PC-9 (cell line): ENCODE measurements at regions not wholly inside any gene's neighbourhood (a gene's known extent, or its start where the extent isn't known, plus 50 kb on each side); places are given as distances from the start of the nearest gene placed in this dataset.

ENCODE experiments used
- BruUV-seq: library from RNA; stranded (reverse); fragments of 400-500 nt; replicated peaks from 2 replicates; lab custom pipeline; 2021; lab: Mats Ljungman, UMichigan
- CTCF ChIA-PET: fragments of 300-600 bp; sonication (Branson Sonifier 250); formaldehyde crosslinking; loops from one replicate; lab custom pipeline; 2022; ENCODE audit warnings: antibody characterized with exemption; lab: Charles Lee
- POLR2A ChIA-PET: fragments of 300-600 bp; sonication (Branson Sonifier 250); formaldehyde crosslinking; loops from one replicate; lab custom pipeline; 2022; ENCODE audit warnings: antibody characterized with exemption; ENCODE audit not compliant: unreplicated experiment; lab: Charles Lee
- DNase-seq, 2 experiments: peaks; one replicate each; pipeline versions ENCODE4 v3.0.0 to v3.0.0-alpha.2; 2015 to 2022; ENCODE audit warnings: mixed read lengths in 1 of 2
- H2AFZ ChIP-seq: fragments of 200-600 bp; sonication (generic); 2 replicates; pipeline ENCODE4 v1.8.1; 2017; ENCODE audit warnings: antibody characterized with exemption
- H3F3A ChIP-seq: fragments of 200-600 bp; sonication (generic); 2 replicates; pipeline ENCODE4 v1.8.1; 2017; ENCODE audit warnings: antibody characterized with exemption, mild to moderate bottlenecking, low read depth; ENCODE audit not compliant: insufficient read depth
- H3K27ac ChIP-seq: fragments of 200-600 bp; sonication (generic); 2 replicates; pipeline ENCODE4 v1.6.1; 2016; ENCODE audit warnings: mixed run types
- H3K27me3 ChIP-seq: fragments of 200-600 bp; sonication (generic); 2 replicates; pipeline ENCODE4 v1.6.1; 2016; ENCODE audit warnings: low read depth, mixed run types; ENCODE audit not compliant: insufficient read depth
- H3K36me3 ChIP-seq: fragments of 200-600 bp; sonication (generic); 2 replicates; pipeline ENCODE4 v1.6.1; 2016; ENCODE audit warnings: low read depth, mixed run types
- H3K4me1 ChIP-seq: fragments of 200-600 bp; sonication (generic); replicated peaks from 2 replicates; pipeline ENCODE4 v1.6.1; 2016; ENCODE audit warnings: mixed run types; ENCODE audit not compliant: insufficient read depth
- H3K4me2 ChIP-seq: fragments of 200-600 bp; sonication (generic); 2 replicates; pipeline ENCODE4 v1.6.1; 2017; ENCODE audit warnings: mixed run types
- H3K4me3 ChIP-seq: fragments of 200-600 bp; sonication (generic); 2 replicates; pipeline ENCODE4 v1.6.1; 2016; ENCODE audit warnings: mixed run types
- H3K79me2 ChIP-seq: fragments of 200-600 bp; sonication (generic); 2 replicates; pipeline ENCODE4 v1.6.1; 2017; ENCODE audit warnings: low read depth, mixed run types
- H3K9me2 ChIP-seq: fragments of 200-600 bp; sonication (generic); 2 replicates; pipeline ENCODE4 v1.8.1; 2017; ENCODE audit warnings: mild to moderate bottlenecking; ENCODE audit not compliant: insufficient read depth
- H3K9me3 ChIP-seq: fragments of 200-600 bp; sonication (generic); 2 replicates; pipeline ENCODE4 v1.8.1; 2016; ENCODE audit warnings: low read depth; ENCODE audit not compliant: insufficient read depth
- H4K20me1 ChIP-seq: fragments of 200-600 bp; sonication (generic); 2 replicates; pipeline ENCODE4 v1.8.1; 2017; ENCODE audit not compliant: insufficient read depth
- EZH2 ChIP-seq: fragments of 200-600 bp; sonication (generic); IDR thresholded peaks from 2 replicates; pipeline ENCODE4 v1.8.0; 2017; ENCODE audit warnings: antibody characterized with exemption, low read depth
- intact Hi-C: fragments of 100-400 bp; cut with micrococcal nuclease; formaldehyde crosslinking; loops from one replicate; pipeline ENCODE4 v1.10.0; 2022; ENCODE audit not compliant: unreplicated experiment
- TF ChIP-seq, protein P1 (sequence below): fragments of 200-600 bp; sonication (generic); conservative IDR thresholded peaks from 2 replicates; pipeline ENCODE4 v1.6.1; 2017; ENCODE audit warnings: mixed run types, antibody characterized with exemption, mild to moderate bottlenecking, moderate library complexity

DNA sequence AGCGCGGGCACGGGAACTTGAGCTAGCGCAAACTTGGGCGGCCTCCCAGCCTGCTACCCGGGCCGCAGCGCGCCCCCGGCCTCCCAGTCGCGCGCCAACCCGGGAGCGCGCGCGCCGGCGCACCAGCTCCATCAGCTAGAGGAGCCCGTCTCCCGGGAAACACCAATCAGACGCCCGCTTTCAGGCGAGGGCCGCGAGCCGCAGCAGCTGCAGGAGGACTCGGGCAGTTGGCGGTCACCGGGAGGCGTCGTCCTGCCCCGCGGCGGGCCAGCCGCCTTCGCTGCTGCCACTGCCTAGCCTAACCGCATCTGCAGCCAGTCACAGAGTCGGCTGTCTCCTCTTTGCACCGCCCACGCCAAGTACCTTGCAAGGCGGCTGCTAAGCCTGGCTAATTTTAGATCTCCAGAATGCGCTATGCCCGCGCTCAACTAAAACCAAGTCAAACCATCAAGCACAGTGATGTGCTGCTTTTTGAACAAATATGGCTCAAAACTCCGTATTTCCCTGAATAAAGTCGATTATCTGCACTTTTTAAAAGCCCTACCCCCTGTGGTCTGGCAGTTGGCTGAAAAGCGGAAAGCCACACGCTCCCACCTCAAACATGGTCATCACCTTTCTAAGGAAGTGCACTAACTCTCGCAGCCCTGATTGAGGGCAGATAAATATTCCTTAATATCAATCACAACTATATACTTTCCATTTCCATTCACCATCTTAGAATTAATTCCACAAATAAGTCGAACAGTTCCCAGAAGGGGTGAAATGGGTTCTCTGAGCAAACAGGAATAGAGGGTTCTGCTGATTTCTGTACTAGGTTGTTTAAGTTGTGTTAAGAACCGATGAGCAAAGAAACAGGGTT is 221.8 kb downstream of the MEF2C start:
- Histone ChIP-seq H4K20me1 (no peaks in the 10 kb centered on the region), H3K9me2 (no peaks in the 10 kb centered on the region), H3K27ac (peak overlapping the region; percentile 54), H2AFZ (peak overlapping the region; percentile 84), H3K79me2 (no peaks in the 10 kb centered on the region), H3K4me2 (peak overlapping the region; percentile 82), H3K4me1 (peaks cover 9% of the 10 kb centered on the region), H3K27me3 (no peaks in the 10 kb centered on the region), H3F3A (peaks cover 5% of the 10 kb centered on the region), H3K36me3 (no peaks in the 10 kb centered on the region), H3K9me3 (no peaks in the 10 kb centered on the region; the same call in 1 of the 2 replicates), H3K4me3 (peak overlapping the region; percentile 58)
- TF ChIP-seq, protein P1, sequence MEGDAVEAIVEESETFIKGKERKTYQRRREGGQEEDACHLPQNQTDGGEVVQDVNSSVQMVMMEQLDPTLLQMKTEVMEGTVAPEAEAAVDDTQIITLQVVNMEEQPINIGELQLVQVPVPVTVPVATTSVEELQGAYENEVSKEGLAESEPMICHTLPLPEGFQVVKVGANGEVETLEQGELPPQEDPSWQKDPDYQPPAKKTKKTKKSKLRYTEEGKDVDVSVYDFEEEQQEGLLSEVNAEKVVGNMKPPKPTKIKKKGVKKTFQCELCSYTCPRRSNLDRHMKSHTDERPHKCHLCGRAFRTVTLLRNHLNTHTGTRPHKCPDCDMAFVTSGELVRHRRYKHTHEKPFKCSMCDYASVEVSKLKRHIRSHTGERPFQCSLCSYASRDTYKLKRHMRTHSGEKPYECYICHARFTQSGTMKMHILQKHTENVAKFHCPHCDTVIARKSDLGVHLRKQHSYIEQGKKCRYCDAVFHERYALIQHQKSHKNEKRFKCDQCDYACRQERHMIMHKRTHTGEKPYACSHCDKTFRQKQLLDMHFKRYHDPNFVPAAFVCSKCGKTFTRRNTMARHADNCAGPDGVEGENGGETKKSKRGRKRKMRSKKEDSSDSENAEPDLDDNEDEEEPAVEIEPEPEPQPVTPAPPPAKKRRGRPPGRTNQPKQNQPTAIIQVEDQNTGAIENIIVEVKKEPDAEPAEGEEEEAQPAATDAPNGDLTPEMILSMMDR: no peak
- TF ChIP-seq EZH2: no peak
- POLR2A ChIA-PET: interaction anchor here (0.6 to 1.4 kb wide), 6 partner anchors 12 to 468 kb away, joined by 5 to 29 read pairs (median 7); no protein-coding TSS in a partner anchor
- CTCF ChIA-PET: interaction anchor here (1.1 to 1.2 kb wide), 2 partner anchors 14 to 880 kb away, joined by 3 read pairs; no protein-coding TSS in a partner anchor
- BruUV-seq: TSS peak; percentile 50
- peak; percentile 84 to 97 for DNase-seq
- intact Hi-C loops: loop anchor here (1.0 to 2.0 kb wide), 3 partner anchors 13 to 392 kb away; partner anchors contain the start of gene TMEM161B

DNA sequence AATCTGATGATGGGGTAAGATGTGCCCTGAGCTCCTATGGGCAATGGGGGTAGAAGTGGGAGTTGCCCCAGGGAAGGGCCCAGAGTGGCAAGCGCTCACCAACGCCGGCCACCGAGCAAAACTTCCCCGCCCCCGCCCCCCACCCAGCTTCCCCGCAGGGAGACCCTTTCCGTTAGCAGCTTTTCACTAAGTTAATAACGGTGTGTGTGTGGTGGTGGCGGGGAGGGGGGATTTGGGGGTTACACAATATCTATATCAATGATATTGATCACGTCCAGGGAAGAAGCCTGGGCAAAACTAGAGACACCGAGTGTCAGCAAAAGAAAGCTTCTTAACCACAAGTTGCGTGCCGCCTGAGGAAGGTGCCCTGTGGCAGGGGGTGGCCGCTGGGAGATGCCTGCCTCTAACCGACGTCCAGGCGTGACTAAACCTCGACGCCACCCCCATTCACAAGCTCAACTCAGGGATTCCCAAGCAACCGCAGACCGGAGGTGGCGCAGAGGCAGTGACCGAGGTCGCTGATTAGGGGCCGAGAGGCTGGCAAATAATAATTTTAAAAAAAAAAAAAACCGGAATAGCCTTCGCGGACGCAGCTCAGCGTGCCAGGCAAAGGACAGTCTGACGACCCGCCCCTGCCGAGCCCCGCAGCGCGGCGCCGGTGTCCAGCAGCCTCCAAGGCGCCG is 222.6 kb downstream of the MEF2C start:
- no peaks in the 10 kb centered on the region for H3K27me3 ChIP-seq
- peak overlapping the region; percentile 58; the same call in 1 of the 2 replicates for H3K4me3 ChIP-seq
- DNase-seq: peak; percentile 74 to 79
- H3F3A ChIP-seq: peaks cover 5% of the 10 kb centered on the region
- no peaks in the 10 kb centered on the region; the same call in 1 of the 2 replicates for H3K9me3 ChIP-seq
- H3K27ac ChIP-seq: peak overlapping the region; percentile 54
- no peaks in the 10 kb centered on the region for H3K79me2 ChIP-seq
- H3K36me3 ChIP-seq: no peaks in the 10 kb centered on the region
- intact Hi-C loops: loop anchor here (2.0 kb wide), 2 partner anchors 222 to 392 kb away; partner anchors contain the start of gene TMEM161B
- H3K9me2 ChIP-seq: no peaks in the 10 kb centered on the region
- peak overlapping the region; percentile 82 for H3K4me2 ChIP-seq
- H3K4me1 ChIP-seq: peaks cover 9% of the 10 kb centered on the region
- TSS peak; percentile 61 for BruUV-seq
- TF ChIP-seq EZH2: no peak
- TF ChIP-seq, protein P1: no peak
- H4K20me1 ChIP-seq: no peaks in the 10 kb centered on the region
- H2AFZ ChIP-seq: peak overlapping the region; percentile 84
- ChIA-PET POLR2A (interaction anchor here (0.6 to 1.4 kb wide), 10 partner anchors 13 to 1249 kb away, joined by 3 to 29 read pairs (median 7); no protein-coding TSS in a partner anchor), CTCF (interaction anchor here (0.7 to 1.2 kb wide), 3 partner anchors 15 to 879 kb away, joined by 3 read pairs; no protein-coding TSS in a partner anchor)
